Uterus (tissue), 2 donors: ENCODE measurements at regions not wholly inside any gene's neighbourhood (a gene's known extent, or its start where the extent isn't known, plus 50 kb on each side); places are given as distances from the start of the nearest gene placed in this dataset.
"Not testable (repeated sequence)": the region's sequence is repeated elsewhere in the genome, so short reads cannot be mapped to it uniquely, and the experiment has no call there.

Source experiments
- POLR2A ChIP-seq, 2 donors: fragments of 450-650 bp; IDR thresholded peaks; one replicate each; pipeline ENCODE4 v1.6.1; 2016; ENCODE audit warnings: antibody characterized with exemption in 2 of 2, mild to moderate bottlenecking in 1 of 2, moderate library complexity in 1 of 2
- TF ChIP-seq, protein P1 (sequence below), 4 experiments: fragments of 200-600 bp in 2 of 4; fragments of 450-650 bp in 2 of 4; sonication (generic) in 2 of 4; IDR thresholded peaks; one replicate each; pipeline ENCODE4 v1.5.1; 2016 to 2019; ENCODE audit warnings: antibody characterized with exemption in 4 of 4, mild to moderate bottlenecking in 2 of 4, moderate library complexity in 1 of 4

DNA sequence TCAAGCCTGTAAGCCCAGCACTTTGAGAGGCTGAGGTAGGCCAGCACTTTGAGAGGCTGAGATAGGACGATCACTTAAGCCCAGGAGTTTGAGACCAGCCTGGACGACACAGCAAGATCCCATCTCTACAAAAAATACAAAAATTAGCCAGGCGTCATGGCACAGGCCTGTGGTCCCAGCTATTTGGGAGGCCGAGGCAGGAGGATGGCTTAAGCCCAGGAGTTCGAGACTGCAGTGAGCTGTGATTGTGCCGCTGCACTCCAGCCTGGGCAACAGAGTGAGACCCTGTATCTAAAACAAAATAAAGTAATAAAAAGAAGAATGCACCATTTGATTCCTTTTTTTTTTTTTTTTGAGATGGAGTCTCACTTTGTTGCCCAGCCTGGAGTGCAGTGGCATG is 76.4 kb upstream of the NCOR2 start:
- TF ChIP-seq, protein P1, sequence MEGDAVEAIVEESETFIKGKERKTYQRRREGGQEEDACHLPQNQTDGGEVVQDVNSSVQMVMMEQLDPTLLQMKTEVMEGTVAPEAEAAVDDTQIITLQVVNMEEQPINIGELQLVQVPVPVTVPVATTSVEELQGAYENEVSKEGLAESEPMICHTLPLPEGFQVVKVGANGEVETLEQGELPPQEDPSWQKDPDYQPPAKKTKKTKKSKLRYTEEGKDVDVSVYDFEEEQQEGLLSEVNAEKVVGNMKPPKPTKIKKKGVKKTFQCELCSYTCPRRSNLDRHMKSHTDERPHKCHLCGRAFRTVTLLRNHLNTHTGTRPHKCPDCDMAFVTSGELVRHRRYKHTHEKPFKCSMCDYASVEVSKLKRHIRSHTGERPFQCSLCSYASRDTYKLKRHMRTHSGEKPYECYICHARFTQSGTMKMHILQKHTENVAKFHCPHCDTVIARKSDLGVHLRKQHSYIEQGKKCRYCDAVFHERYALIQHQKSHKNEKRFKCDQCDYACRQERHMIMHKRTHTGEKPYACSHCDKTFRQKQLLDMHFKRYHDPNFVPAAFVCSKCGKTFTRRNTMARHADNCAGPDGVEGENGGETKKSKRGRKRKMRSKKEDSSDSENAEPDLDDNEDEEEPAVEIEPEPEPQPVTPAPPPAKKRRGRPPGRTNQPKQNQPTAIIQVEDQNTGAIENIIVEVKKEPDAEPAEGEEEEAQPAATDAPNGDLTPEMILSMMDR (IDR thresholded peaks at IDR 0.05): not testable (repeated sequence)
- TF ChIP-seq POLR2A (IDR thresholded peaks at IDR 0.05): not testable (repeated sequence)
